WTC11 (cell line): ENCODE measurements at regions not wholly inside any gene's neighbourhood (a gene's known extent, or its start where the extent isn't known, plus 50 kb on each side); places are given as distances from the start of the nearest gene placed in this dataset.

Experiments used
- ATAC-seq: fragments of 200-7000 bp; cut with Tn5 transposase; 2 replicates; pipeline ENCODE4 v1.10.0; 2021; ENCODE audit warnings: mild to moderate bottlenecking, moderate library complexity
- CTCF ChIA-PET: fragments of 300-600 bp; sonication (Branson Sonifier 250); formaldehyde crosslinking; loops from one replicate; lab custom pipeline; 2021; ENCODE audit warnings: antibody characterized with exemption; lab: Charles Lee
- POLR2A ChIA-PET: fragments of 350-600 bp; sonication (Branson Sonifier 250); formaldehyde crosslinking; loops from one replicate; lab custom pipeline; 2021; ENCODE audit warnings: antibody characterized with exemption; lab: Charles Lee
- DNase-seq: peaks from one replicate; pipeline ENCODE4 v3.0.0; 2021; ENCODE audit warnings: low spot score
- H3K27ac Mint-ChIP-seq: 2 replicates; pipeline ENCODE4 v1.8.0; 2021; ENCODE audit warnings: mixed read lengths
- H3K27me3 Mint-ChIP-seq: 2 replicates; pipeline ENCODE4 v1.8.0; 2021; ENCODE audit warnings: low read depth, mild to moderate bottlenecking, moderate library complexity, mixed read lengths
- H3K36me3 Mint-ChIP-seq: 2 replicates; pipeline ENCODE4 v1.8.0; 2021; ENCODE audit warnings: mixed read lengths
- H3K4me1 Mint-ChIP-seq: 2 replicates; pipeline ENCODE4 v1.8.0; 2022; ENCODE audit warnings: mixed read lengths
- H3K4me3 Mint-ChIP-seq: 2 replicates; pipeline ENCODE4 v1.8.0; 2021; ENCODE audit warnings: mild to moderate bottlenecking, moderate library complexity, mixed read lengths
- H3K9me3 Mint-ChIP-seq: 2 replicates; pipeline ENCODE4 v1.8.0; 2021; ENCODE audit warnings: mixed read lengths
- AR ChIP-seq: fragments of 250-450 bp; sonication (Bioruptor Pico); IDR thresholded peaks from 2 replicates; pipeline ENCODE4 v1.9.0; 2021; ENCODE audit warnings: mild to moderate bottlenecking
- ATF6 ChIP-seq: sonication (generic); formaldehyde crosslinking; IDR thresholded peaks from 2 replicates; pipeline ENCODE4 v1.8.1; 2023; ENCODE audit warnings: mild to moderate bottlenecking, missing genetic modification reagents
- ELF4 ChIP-seq: sonication (generic); formaldehyde crosslinking; IDR thresholded peaks from 2 replicates; pipeline ENCODE4 v1.8.1; 2022; ENCODE audit warnings: low read depth, mild to moderate bottlenecking, moderate library complexity, missing genetic modification reagents
- EMX1 ChIP-seq: fragments of 250-450 bp; sonication (Bioruptor Pico); IDR thresholded peaks from 2 replicates; pipeline ENCODE4 v1.8.0; 2021; ENCODE audit warnings: mild to moderate bottlenecking
- FOXJ3 ChIP-seq: sonication (generic); formaldehyde crosslinking; IDR thresholded peaks from 2 replicates; pipeline ENCODE4 v1.9.0; 2021; ENCODE audit warnings: missing genetic modification reagents, mild to moderate bottlenecking, borderline replicate concordance
- GRHL2 ChIP-seq: fragments of 250-450 bp; sonication (Bioruptor Pico); IDR thresholded peaks from 2 replicates; pipeline ENCODE4 v1.8.0; 2022; ENCODE audit warnings: mild to moderate bottlenecking, moderate library complexity; ENCODE audit not compliant: insufficient replicate concordance, severe bottlenecking
- GTF2I ChIP-seq: fragments of 250-450 bp; sonication (Bioruptor Pico); conservative IDR thresholded peaks from 2 replicates; pipeline ENCODE4 v1.4.0; 2021; ENCODE audit warnings: mild to moderate bottlenecking
- HMGA2 ChIP-seq: fragments of 250-450 bp; sonication (Bioruptor Pico); IDR thresholded peaks from 2 replicates; pipeline ENCODE4 v1.4.0; 2021; ENCODE audit warnings: mild to moderate bottlenecking, moderate library complexity
- IRF1 ChIP-seq: sonication (generic); formaldehyde crosslinking; IDR thresholded peaks from 2 replicates; pipeline ENCODE4 v1.8.0; 2023; ENCODE audit warnings: missing genetic modification reagents
- JAZF1 ChIP-seq: fragments of 250-450 bp; sonication (Bioruptor Pico); IDR thresholded peaks from 2 replicates; pipeline ENCODE4 v1.9.0; 2021; ENCODE audit warnings: moderate library complexity, mild to moderate bottlenecking, inconsistent platforms
- KAT7 ChIP-seq: sonication (generic); formaldehyde crosslinking; IDR thresholded peaks from 2 replicates; pipeline ENCODE4 v1.8.1; 2023; ENCODE audit warnings: missing genetic modification reagents, mild to moderate bottlenecking, borderline replicate concordance
- MXD4 ChIP-seq: fragments of 250-450 bp; sonication (Bioruptor Pico); IDR thresholded peaks from 2 replicates; pipeline ENCODE4 v1.8.0; 2021; ENCODE audit warnings: mild to moderate bottlenecking, moderate library complexity, borderline replicate concordance
- NFE2L1 ChIP-seq: sonication (generic); formaldehyde crosslinking; IDR thresholded peaks from 2 replicates; pipeline ENCODE4 v1.8.1; 2023; ENCODE audit warnings: missing genetic modification reagents
- RELA ChIP-seq: sonication (generic); formaldehyde crosslinking; IDR thresholded peaks from 2 replicates; pipeline ENCODE4 v1.8.1; 2022; ENCODE audit warnings: missing genetic modification reagents, mild to moderate bottlenecking, borderline replicate concordance
- RORB ChIP-seq: fragments of 250-450 bp; sonication (Bioruptor Pico); IDR thresholded peaks from 2 replicates; pipeline ENCODE4 v1.9.0; 2021; ENCODE audit warnings: mild to moderate bottlenecking
- SMAD3 ChIP-seq: sonication (generic); formaldehyde crosslinking; IDR thresholded peaks from 2 replicates; pipeline ENCODE4 v1.8.0; 2022; ENCODE audit warnings: missing genetic modification reagents, mild to moderate bottlenecking, borderline replicate concordance
- TEAD4 ChIP-seq: sonication (generic); formaldehyde crosslinking; IDR thresholded peaks from 2 replicates; pipeline ENCODE4 v1.8.0; 2022; ENCODE audit warnings: mild to moderate bottlenecking, missing genetic modification reagents
- TP53 ChIP-seq: sonication (generic); formaldehyde crosslinking; IDR thresholded peaks from 2 replicates; pipeline ENCODE4 v1.8.1; 2023; ENCODE audit warnings: mild to moderate bottlenecking, missing genetic modification reagents
- ZBTB21 ChIP-seq: sonication (generic); formaldehyde crosslinking; IDR thresholded peaks from 2 replicates; pipeline ENCODE4 v1.8.1; 2023; ENCODE audit warnings: mild to moderate bottlenecking, missing genetic modification reagents, borderline replicate concordance
- ZNF232 ChIP-seq: sonication (generic); formaldehyde crosslinking; IDR thresholded peaks from 2 replicates; pipeline ENCODE4 v1.8.0; 2022; ENCODE audit warnings: mild to moderate bottlenecking, missing genetic modification reagents
- ZNF671 ChIP-seq: fragments of 250-450 bp; sonication (Bioruptor Pico); IDR thresholded peaks from 2 replicates; pipeline ENCODE4 v1.8.0; 2021; ENCODE audit warnings: mild to moderate bottlenecking

- Mint-ChIP-seq H3K27me3 (peaks cover 8% of the 10 kb centered on the region), H3K9me3 (peaks cover 35% of the 10 kb centered on the region), H3K4me1 (no peaks in the 10 kb centered on the region), H3K4me3 (no peak overlapping the region), H3K27ac (no peak overlapping the region), H3K36me3 (peaks cover 25% of the 10 kb centered on the region)
- DNase-seq: no peak
- no peak for ATAC-seq
- TF ChIP-seq KAT7 (CRISPR knock-in tag): no peak
- no peak for TF ChIP-seq SMAD3 (CRISPR knock-in tag)
- TF ChIP-seq GRHL2 (CRISPR knock-in tag): no peak
- no peak for TF ChIP-seq ZNF671 (CRISPR knock-in tag)
- no peak for TF ChIP-seq IRF1 (CRISPR knock-in tag)
- no peak for TF ChIP-seq GTF2I (CRISPR knock-in tag)
- TF ChIP-seq MXD4: no peak
- no peak for TF ChIP-seq FOXJ3 (CRISPR knock-in tag)
- TF ChIP-seq ZNF232 (CRISPR knock-in tag): no peak
- no peak for TF ChIP-seq AR
- TF ChIP-seq HMGA2 (CRISPR knock-in tag): no peak
- TF ChIP-seq RORB (CRISPR knock-in tag): no peak
- no peak for TF ChIP-seq ZBTB21 (CRISPR knock-in tag)
- TF ChIP-seq TEAD4 (CRISPR knock-in tag): no peak
- no peak for TF ChIP-seq NFE2L1 (CRISPR knock-in tag)
- POLR2A ChIA-PET: no interaction called here
- CTCF ChIA-PET: no interaction called here
Observed at GRCh38 chr4:152149745-152150144, 386.1 kb downstream of the FBXW7 start.

GRCh38 chr4:152148057-152148456 lies 387.2 kb upstream of the GATB start:
- DNase-seq: no peak
- TF ChIP-seq JAZF1 (CRISPR knock-in tag) (no peak), ATF6 (CRISPR knock-in tag) (no peak), ELF4 (CRISPR knock-in tag) (no peak), TEAD4 (CRISPR knock-in tag) (no peak), FOXJ3 (CRISPR knock-in tag) (no peak), EMX1 (CRISPR knock-in tag) (no peak), GRHL2 (CRISPR knock-in tag) (no peak)
- H3K4me1 Mint-ChIP-seq: no peaks in the 10 kb centered on the region
- H3K27me3 Mint-ChIP-seq: peaks cover 8% of the 10 kb centered on the region
- peaks cover 47% of the 10 kb centered on the region for H3K9me3 Mint-ChIP-seq
- no peak overlapping the region for H3K4me3 Mint-ChIP-seq
- H3K27ac Mint-ChIP-seq: no peak overlapping the region
- POLR2A ChIA-PET: no interaction called here
- H3K36me3 Mint-ChIP-seq: peaks cover 33% of the 10 kb centered on the region
- no peak for ATAC-seq
- CTCF ChIA-PET: no interaction called here

GRCh38 chr4:152146244-152146643 lies 385.4 kb upstream of the GATB start:
- Mint-ChIP-seq H3K36me3 (peaks cover 33% of the 10 kb centered on the region), H3K4me3 (no peak overlapping the region), H3K27me3 (peaks cover 8% of the 10 kb centered on the region), H3K9me3 (peaks cover 63% of the 10 kb centered on the region), H3K4me1 (no peaks in the 10 kb centered on the region), H3K27ac (no peak overlapping the region)
- ChIA-PET CTCF (no interaction called here), POLR2A (interaction anchor here (0.6 kb wide), 1 partner anchor 209 kb away, joined by 7 read pairs; no protein-coding TSS in a partner anchor)
- no peak for TF ChIP-seq RELA
- TF ChIP-seq TP53 (CRISPR knock-in tag): no peak
- ATAC-seq (no peak), DNase-seq (no peak)
